H9 (cell line): ENCODE measurements at regions not wholly inside any gene's neighbourhood (a gene's known extent, or its start where the extent isn't known, plus 50 kb on each side); places are given as distances from the start of the nearest gene placed in this dataset.

Experiments used
- DNase-seq: peaks from one replicate; pipeline ENCODE4 v3.0.0-alpha.2; 2017
- H2AFZ ChIP-seq: one replicate; pipeline ENCODE4 v1.6.1; 2013; ENCODE audit warnings: mild to moderate bottlenecking, low read length, control low read depth, moderate library complexity
- H2AK5ac ChIP-seq: 2 replicates; pipeline ENCODE4 v1.6.1; 2013; ENCODE audit warnings: low read length, control low read depth, mixed read lengths; ENCODE audit not compliant: insufficient read length
- H2BK120ac ChIP-seq: one replicate; pipeline ENCODE4 v1.6.1; 2013; ENCODE audit warnings: low read depth, mild to moderate bottlenecking, low read length, control low read depth, inconsistent platforms; ENCODE audit not compliant: poor library complexity, severe bottlenecking
- H2BK12ac ChIP-seq: 2 replicates; pipeline ENCODE4 v1.6.1; 2013; ENCODE audit warnings: low read length, control low read depth, mixed read lengths, low read depth; ENCODE audit not compliant: insufficient read length
- H2BK15ac ChIP-seq: 2 replicates; pipeline ENCODE4 v1.6.1; 2013; ENCODE audit warnings: low read depth, low read length, control low read depth
- H2BK20ac ChIP-seq: one replicate; pipeline ENCODE4 v1.6.1; 2013; ENCODE audit warnings: low read depth, mild to moderate bottlenecking, low read length, control low read depth, inconsistent platforms; ENCODE audit not compliant: poor library complexity, severe bottlenecking
- H2BK5ac ChIP-seq: 2 replicates; pipeline ENCODE4 v1.6.1; 2013; ENCODE audit warnings: low read length, control low read depth, mixed read lengths; ENCODE audit not compliant: insufficient read length
- H3K14ac ChIP-seq: 2 replicates; pipeline ENCODE4 v1.6.1; 2013; ENCODE audit warnings: low read length, control low read depth; ENCODE audit not compliant: insufficient read depth
- H3K18ac ChIP-seq: 2 replicates; pipeline ENCODE4 v1.6.1; 2013; ENCODE audit warnings: low read depth, mild to moderate bottlenecking, mixed read lengths, low read length, control low read depth; ENCODE audit not compliant: insufficient read length
- H3K23ac ChIP-seq: 2 replicates; pipeline ENCODE4 v1.6.1; 2013; ENCODE audit warnings: low read length, control low read depth, mixed read lengths, low read depth; ENCODE audit not compliant: insufficient read length
- H3K23me2 ChIP-seq: 2 replicates; pipeline ENCODE4 v1.6.1; 2013; ENCODE audit warnings: low read depth, mild to moderate bottlenecking, mixed read lengths, low read length, control low read depth; ENCODE audit not compliant: insufficient read length, poor library complexity, severe bottlenecking
- H3K27ac ChIP-seq: 2 replicates; pipeline ENCODE4 v1.5.1; 2013; ENCODE audit warnings: low read length, control low read depth, mixed read lengths, low read depth; ENCODE audit not compliant: insufficient read length
- H3K27me3 ChIP-seq: 2 replicates; pipeline ENCODE4 v1.6.1; 2013; ENCODE audit warnings: low read length, control low read depth, inconsistent platforms; ENCODE audit not compliant: insufficient read depth
- H3K4ac ChIP-seq: 2 replicates; pipeline ENCODE4 v1.6.1; 2013; ENCODE audit warnings: low read depth, mild to moderate bottlenecking, control low read depth, inconsistent platforms, low read length, moderate library complexity
- H3K4me1 ChIP-seq: 2 replicates; pipeline ENCODE4 v1.6.1; 2013; ENCODE audit warnings: low read length, control low read depth, inconsistent platforms; ENCODE audit not compliant: insufficient read depth
- H3K4me2 ChIP-seq: 2 replicates; pipeline ENCODE4 v1.6.1; 2013; ENCODE audit warnings: low read length, control low read depth, mixed read lengths; ENCODE audit not compliant: insufficient read length, insufficient read depth
- H3K56ac ChIP-seq: 2 replicates; pipeline ENCODE4 v1.6.1; 2013; ENCODE audit warnings: low read depth, mild to moderate bottlenecking, mixed read lengths, low read length, control low read depth; ENCODE audit not compliant: insufficient read length
- H3K79me1 ChIP-seq: 2 replicates; pipeline ENCODE4 v1.6.1; 2013; ENCODE audit warnings: low read depth, mild to moderate bottlenecking, moderate library complexity, low read length, control low read depth, inconsistent platforms; ENCODE audit not compliant: insufficient read depth, poor library complexity, severe bottlenecking
- H3K79me2 ChIP-seq: 2 replicates; pipeline ENCODE4 v1.6.1; 2013; ENCODE audit warnings: low read length, control low read depth, inconsistent platforms; ENCODE audit not compliant: insufficient read depth
- H3K9ac ChIP-seq: 2 replicates; pipeline ENCODE4 v1.6.1; 2013; ENCODE audit warnings: low read length, control low read depth, mixed read lengths; ENCODE audit not compliant: insufficient read length; ENCODE audit errors: extremely low read depth
- H3K9me3 ChIP-seq: one replicate; pipeline ENCODE4 v1.6.1; 2013; ENCODE audit warnings: low read depth, low read length, inconsistent platforms; ENCODE audit not compliant: control insufficient read depth
- H3T11ph ChIP-seq: one replicate; pipeline ENCODE4 v1.6.1; 2013; ENCODE audit warnings: mild to moderate bottlenecking, low read length, control low read depth, inconsistent platforms
- H4K20me1 ChIP-seq: one replicate; pipeline ENCODE4 v1.6.1; 2013; ENCODE audit not compliant: control insufficient read depth, insufficient read length, insufficient read depth
- H4K5ac ChIP-seq: 2 replicates; pipeline ENCODE4 v1.6.1; 2013; ENCODE audit warnings: low read depth, mild to moderate bottlenecking, mixed read lengths, low read length, control low read depth; ENCODE audit not compliant: insufficient read length
- H4K8ac ChIP-seq: replicated peaks from 2 replicates; pipeline ENCODE4 v1.6.1; 2013; ENCODE audit warnings: low read length, control low read depth, mixed read lengths, low read depth; ENCODE audit not compliant: insufficient read length
- H4K91ac ChIP-seq: 2 replicates; pipeline ENCODE4 v1.6.1; 2013; ENCODE audit warnings: low read depth, mild to moderate bottlenecking, moderate library complexity, mixed read lengths, low read length, control low read depth; ENCODE audit not compliant: insufficient read length
- H3K27ac Mint-ChIP-seq, 3 experiments: 2 replicates in 2 of 3; 3 replicates in 1 of 3; pipeline ENCODE4 v1.8.0; 2020 to 2021; ENCODE audit warnings: mixed read lengths in 3 of 3, mild to moderate bottlenecking in 1 of 3, moderate library complexity in 1 of 3
- H3K27me3 Mint-ChIP-seq: 2 replicates; pipeline ENCODE4 v1.8.0; 2021; ENCODE audit warnings: low read depth, mild to moderate bottlenecking, moderate library complexity, mixed read lengths
- H3K36me3 Mint-ChIP-seq, 3 experiments: 2 replicates in 2 of 3; 3 replicates in 1 of 3; pipeline ENCODE4 v1.8.0; 2020 to 2021; ENCODE audit warnings: low read depth in 3 of 3, mixed read lengths in 3 of 3; ENCODE audit not compliant: insufficient read depth in 1 of 3
- H3K4me1 Mint-ChIP-seq, 2 experiments: 2 replicates each; pipeline ENCODE4 v1.8.0; 2020; ENCODE audit warnings: mixed read lengths in 2 of 2
- H3K4me3 Mint-ChIP-seq, 2 experiments: 2 replicates in 1 of 2; 3 replicates in 1 of 2; pipeline ENCODE4 v1.8.0; 2020 to 2021; ENCODE audit warnings: mild to moderate bottlenecking in 2 of 2, mixed read lengths in 2 of 2, moderate library complexity in 1 of 2
- H3K9me3 Mint-ChIP-seq, 2 experiments: 2 replicates in 1 of 2; 3 replicates in 1 of 2; pipeline ENCODE4 v1.8.0; 2020; ENCODE audit warnings: mild to moderate bottlenecking in 2 of 2, mixed read lengths in 2 of 2, moderate library complexity in 1 of 2
- WGBS: extraction: QIAGEN DNeasy Blood & Tissue Kit; methylation state at CpG from one replicate; pipeline ENCODE4 v1.1.7; 2013; ENCODE audit warnings: missing lambda C conversion rate, low lambda C conversion rate, mixed read lengths; ENCODE audit not compliant: insufficient read length; ENCODE audit errors: extremely low coverage; 5-methylcytosine and 5-hydroxymethylcytosine counted together
- TF ChIP-seq, protein P1 (sequence below): fragments of 200-600 bp; sonication (generic); conservative IDR thresholded peaks from 3 replicates; pipeline ENCODE4 v1.8.0; 2021; ENCODE audit warnings: antibody characterized with exemption, mild to moderate bottlenecking

DNA sequence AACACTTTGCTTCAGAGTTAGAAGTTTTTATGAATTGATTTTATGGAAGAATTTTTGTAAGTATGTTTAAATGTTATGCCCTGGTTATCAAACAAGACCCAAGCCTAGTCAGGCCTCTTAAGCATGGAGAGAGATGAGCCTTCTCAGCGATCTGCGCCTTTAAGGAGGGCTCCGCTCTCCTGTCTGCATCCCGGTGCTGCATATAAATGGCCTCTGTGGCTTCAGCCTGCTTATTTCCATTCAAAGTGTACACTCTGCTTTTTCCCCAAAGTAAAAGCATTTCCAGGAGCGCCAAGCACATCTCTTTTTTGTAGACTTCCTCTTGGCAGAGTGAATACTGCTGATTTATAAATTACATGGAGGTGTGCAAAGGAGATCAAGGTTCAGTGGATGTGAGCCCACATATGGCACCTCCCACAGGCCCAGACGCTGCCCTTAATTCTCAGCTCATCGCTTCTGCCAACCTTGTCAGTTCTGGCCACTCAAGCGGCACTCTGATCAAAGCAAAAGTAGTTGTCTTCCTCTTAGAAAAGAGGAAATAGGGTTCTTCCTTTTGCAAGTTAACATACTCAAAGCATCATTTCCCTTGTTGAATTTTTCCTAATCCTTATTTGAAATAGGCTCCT lies 70.0 kb upstream of the SFMBT2 start:
- H3K56ac ChIP-seq = no peak overlapping the region
- no peak overlapping the region for H2BK15ac ChIP-seq
- no peak overlapping the region for H3K27ac ChIP-seq
- H3K4me2 ChIP-seq = no peak overlapping the region
- no peaks in the 10 kb centered on the region for H3K4me1 ChIP-seq
- no peak overlapping the region for H3K4ac ChIP-seq
- peaks cover 2% of the 10 kb centered on the region for H3K27me3 Mint-ChIP-seq
- H2BK120ac ChIP-seq = no peak overlapping the region
- H2BK20ac ChIP-seq = no peak overlapping the region
- no peaks in the 10 kb centered on the region for H3K79me1 ChIP-seq
- no peak overlapping the region for H2AFZ ChIP-seq
- no peaks in the 10 kb centered on the region for H3K9me3 ChIP-seq
- no peaks in the 10 kb centered on the region for H3K23me2 ChIP-seq
- H3K9ac ChIP-seq = no peak overlapping the region
- no peaks in the 10 kb centered on the region for H4K20me1 ChIP-seq
- no peaks in the 10 kb centered on the region for H3K27me3 ChIP-seq
- no peak overlapping the region for H4K5ac ChIP-seq
- no peaks in the 10 kb centered on the region; a peak in 1 of 7 replicates for H3K36me3 Mint-ChIP-seq
- H3T11ph ChIP-seq = no peak overlapping the region
- TF ChIP-seq, protein P1, sequence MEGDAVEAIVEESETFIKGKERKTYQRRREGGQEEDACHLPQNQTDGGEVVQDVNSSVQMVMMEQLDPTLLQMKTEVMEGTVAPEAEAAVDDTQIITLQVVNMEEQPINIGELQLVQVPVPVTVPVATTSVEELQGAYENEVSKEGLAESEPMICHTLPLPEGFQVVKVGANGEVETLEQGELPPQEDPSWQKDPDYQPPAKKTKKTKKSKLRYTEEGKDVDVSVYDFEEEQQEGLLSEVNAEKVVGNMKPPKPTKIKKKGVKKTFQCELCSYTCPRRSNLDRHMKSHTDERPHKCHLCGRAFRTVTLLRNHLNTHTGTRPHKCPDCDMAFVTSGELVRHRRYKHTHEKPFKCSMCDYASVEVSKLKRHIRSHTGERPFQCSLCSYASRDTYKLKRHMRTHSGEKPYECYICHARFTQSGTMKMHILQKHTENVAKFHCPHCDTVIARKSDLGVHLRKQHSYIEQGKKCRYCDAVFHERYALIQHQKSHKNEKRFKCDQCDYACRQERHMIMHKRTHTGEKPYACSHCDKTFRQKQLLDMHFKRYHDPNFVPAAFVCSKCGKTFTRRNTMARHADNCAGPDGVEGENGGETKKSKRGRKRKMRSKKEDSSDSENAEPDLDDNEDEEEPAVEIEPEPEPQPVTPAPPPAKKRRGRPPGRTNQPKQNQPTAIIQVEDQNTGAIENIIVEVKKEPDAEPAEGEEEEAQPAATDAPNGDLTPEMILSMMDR = no peak
- no peaks in the 10 kb centered on the region for H3K9me3 Mint-ChIP-seq
- no peak overlapping the region for H4K8ac ChIP-seq
- no peak overlapping the region for H4K91ac ChIP-seq
- H2BK5ac ChIP-seq = no peak overlapping the region
- peaks cover 23 to 29% of the 10 kb centered on the region in 2 experiments for H3K4me1 Mint-ChIP-seq
- H3K27ac Mint-ChIP-seq = no peak overlapping the region
- no peak overlapping the region for H2BK12ac ChIP-seq
- no peak overlapping the region for H3K4me3 Mint-ChIP-seq
- no peak overlapping the region for H3K18ac ChIP-seq
- H3K23ac ChIP-seq = no peak overlapping the region
- H2AK5ac ChIP-seq = no peak overlapping the region
- no peaks in the 10 kb centered on the region for H3K79me2 ChIP-seq
- WGBS = no CpG with 5 or more reads among the region's 8 CpGs
- no peak overlapping the region for H3K14ac ChIP-seq
- DNase-seq = no peak
